OCI-M2 (cell line): ENCODE measurements at regions not wholly inside any gene's neighbourhood (a gene's known extent, or its start where the extent isn't known, plus 50 kb on each side); places are given as distances from the start of the nearest gene placed in this dataset.

Source experiments
- DNase-seq: peaks from one replicate; lab custom pipeline; 2025; ENCODE audit not compliant: unreplicated experiment; lab: John Stamatoyannopoulos, UW

DNA sequence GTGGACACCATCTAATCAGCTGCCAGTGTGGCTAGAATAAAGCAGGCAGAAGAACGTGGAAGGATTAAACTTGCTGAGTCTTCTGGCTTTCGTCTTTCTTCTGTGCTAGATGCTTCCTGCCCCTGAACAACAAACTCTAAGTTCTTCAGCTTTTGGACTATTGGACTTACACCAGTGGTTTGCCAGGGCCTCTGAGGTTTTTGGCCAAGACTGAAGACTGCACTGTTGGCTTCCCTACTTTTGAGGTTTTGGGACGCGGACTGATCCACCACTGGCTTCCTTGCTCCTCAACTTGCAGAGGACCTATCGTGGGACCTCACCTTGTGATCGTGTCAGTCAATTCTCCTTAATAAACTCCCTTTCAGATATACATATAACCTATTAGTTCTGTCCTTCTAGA, 696.1 kb upstream of the NCAM2 start:
- no peak for DNase-seq

DNA sequence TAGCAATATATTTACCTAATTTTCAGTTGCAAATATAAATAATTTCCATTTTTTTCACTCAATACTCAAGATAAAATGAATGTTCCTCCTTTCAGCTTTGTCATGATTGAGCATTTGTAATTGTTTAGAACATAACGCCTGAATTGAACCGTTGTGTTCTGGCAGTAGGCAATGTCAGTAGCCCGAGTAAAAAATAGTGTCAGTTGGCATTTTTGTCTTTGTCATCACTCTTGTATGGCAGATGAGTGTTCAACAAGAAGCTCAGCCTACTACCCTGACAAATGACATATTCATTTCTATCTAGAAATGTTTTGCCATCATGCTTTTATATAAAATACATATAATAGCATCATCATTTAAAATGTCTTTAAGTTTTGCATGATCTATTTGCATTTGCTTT, 691.4 kb upstream of the NCAM2 start:
- no peak for DNase-seq

DNA sequence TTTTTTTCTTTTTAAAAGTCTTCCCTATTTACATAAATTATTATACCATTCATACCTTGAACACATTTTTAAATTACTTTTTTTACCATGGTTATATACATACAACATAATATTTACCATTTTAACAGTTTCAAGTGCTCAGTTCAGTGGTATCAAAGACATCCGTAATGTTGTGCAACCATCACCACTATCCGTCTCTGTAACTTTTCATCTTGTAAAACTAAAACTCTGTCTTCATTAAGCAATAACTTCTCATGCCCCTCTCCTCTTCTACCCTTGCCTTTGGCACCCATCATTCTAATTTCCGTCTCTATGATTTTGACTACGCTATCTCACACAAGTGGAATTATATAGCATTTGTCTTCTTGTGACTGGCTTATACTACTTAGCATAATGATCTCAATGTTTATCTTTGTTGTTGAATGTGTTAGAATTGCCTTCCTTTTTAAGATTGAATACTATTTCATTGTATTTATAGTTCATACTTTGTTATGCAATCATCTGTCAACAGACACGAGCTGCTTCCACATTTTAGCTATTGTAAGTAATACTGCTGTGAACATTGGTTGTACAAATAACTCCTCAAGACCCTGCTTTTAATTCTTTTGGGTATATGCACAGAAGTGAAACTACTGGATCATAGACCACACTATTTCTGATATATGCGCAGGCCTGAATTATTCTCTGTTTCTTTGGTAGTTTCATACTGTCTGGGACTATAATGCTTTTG, 689.5 kb upstream of the NCAM2 start:
- no peak for DNase-seq

DNA sequence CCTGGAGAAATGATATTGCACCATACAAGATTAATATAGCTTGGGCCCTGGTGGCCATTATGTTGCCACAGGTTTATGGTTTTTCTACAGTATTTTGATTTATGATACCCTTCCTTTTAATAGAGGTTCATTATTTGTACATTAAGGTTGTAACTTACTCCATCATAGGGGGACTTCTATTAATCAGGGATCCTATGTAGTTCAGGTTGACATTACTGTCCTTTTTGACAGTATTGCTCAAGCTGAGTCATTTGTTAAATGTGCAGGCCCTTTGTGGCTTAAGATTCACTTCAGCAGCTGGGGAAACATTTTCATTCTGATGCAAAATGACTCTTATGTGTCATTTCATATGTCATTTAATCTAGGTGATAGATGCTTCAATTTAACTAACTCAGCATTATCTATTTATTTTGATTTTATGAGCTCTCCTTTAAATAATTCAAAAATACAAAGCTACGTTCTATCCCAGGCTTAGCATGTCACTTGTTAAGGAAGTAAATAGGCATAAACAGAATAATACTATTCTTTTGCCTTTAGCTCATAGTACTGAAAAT, 686.9 kb upstream of the NCAM2 start:
- DNase-seq = no peak

DNA sequence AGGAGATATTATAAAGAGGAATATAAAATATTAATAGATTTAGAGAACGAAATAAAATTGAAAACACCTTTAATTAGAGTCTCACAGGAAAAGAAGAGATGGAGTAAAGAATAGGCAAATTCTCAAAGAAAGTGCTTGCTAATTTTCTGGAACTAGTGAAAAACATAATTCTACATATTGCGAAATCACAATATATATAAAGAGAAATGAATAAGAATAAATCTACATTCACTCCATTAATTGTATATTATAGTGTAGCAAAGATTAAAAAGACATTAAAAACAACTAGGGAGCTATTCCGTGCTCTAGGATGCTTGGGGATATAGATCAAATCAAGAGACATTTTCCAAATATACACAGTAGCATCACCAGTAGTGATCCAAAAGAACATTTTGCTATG, 685.2 kb upstream of the NCAM2 start:
- no peak for DNase-seq

DNA sequence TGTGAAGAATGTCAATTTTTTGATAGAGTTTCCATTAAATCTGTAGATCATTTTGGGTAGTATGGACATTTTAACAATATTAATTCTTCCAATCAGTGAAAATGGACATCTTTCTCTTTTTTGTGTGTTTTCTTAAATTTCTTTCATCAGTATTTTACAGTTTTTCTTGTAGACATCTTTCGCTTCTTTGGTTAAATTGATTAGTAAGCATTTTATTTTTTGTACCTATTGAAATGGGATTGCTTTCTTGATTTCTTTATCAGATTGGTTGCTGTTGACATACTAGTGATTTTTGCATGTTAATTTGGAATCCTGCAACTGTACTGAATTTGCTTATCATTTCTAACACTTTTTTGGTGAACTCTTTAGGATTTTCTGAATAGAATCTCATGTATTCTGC, 683.2 kb upstream of the NCAM2 start:
- DNase-seq = no peak

DNA sequence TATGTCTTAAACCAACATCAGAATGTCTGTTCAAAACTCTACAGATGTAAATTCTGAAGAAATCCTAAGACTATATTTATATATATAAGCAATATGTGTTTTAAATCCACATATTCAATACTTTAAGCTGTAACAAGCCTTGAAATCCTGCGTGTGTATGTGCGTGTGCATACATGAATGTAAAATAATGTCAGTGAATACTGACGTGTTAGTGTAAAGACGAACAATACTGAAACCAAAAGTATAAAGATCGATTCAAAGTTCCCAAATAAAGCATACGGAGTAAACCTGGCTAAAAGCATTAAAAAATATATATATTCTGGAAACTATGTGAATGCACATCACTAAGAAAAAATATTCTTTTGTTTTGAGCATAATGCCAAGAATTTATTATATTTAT, 668.6 kb upstream of the NCAM2 start:
- DNase-seq = no peak

DNA sequence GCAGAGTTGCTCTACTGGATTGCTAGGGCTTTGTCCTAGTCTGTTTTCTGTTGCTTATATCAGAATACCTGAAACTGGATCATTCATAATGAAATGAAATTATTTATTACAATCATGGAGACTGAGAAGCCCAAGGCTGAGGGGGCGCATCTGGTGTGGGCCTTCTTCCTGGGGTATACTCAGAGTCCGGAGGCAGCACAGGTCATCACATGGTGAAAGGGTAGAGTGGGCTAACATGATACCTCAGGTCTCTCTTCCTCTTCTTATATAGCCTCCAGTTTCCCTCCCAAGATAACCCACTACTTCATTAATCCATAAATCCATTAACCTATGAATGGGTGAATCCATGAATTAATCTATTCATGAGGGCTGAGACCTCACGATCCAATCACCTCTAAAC, 667.6 kb upstream of the NCAM2 start:
- DNase-seq = no peak

DNA sequence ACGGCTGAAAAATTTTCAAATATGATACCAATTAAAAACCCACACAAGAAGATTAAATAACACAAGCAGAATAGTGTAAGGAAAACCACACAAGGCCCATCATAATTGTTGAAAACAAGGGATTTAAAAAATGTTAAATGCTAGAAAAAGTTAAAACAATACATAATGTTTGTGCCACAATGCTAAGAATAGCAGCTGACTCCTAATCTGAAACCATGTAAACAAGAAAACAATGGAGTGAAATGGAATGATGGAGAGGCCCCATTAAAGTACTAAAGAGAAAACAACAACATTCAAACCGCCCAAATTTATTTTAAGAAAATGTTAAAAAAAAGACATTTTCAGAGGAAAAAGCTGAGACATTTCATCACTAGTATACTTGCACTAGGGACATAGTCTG, 663.6 kb upstream of the NCAM2 start:
- DNase-seq = no peak

DNA sequence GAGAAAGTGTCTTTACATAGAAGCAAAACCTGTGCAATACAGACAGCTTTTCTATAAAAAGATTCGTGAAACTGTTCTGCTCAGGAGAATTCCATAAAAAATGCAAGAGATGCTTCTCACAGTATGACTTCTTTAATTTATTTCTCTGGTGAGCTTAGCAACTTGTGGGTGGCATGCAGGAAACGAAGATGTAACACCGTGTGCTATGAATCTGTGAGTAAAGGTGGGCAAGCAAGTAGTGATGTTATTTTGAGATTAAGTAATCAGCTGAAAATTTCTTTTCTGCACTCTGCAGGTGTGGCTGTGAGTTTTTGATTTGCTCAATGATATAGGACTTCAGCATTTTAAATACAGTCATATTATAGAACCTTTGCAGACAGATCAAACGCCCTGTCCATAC, 656.8 kb upstream of the NCAM2 start:
- DNase-seq = no peak

DNA sequence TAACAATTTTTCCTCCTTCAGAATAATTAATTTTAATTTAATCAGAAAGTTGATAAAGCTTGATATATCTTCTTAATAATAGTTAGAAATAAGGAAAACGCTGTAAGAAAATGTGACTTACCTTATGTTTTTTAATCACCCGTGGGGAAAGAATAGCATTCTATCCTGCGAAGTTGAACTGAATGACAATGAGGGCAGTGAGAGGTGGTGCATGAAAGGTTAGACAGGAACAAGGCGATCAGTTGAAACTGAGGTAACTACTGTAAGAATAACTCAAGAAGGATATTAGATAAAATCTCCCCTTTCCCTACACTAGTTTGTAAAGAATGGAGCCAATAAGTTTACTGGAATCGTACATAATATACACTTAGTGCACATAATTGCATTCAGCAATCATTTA, 655.0 kb upstream of the NCAM2 start:
- no peak for DNase-seq

DNA sequence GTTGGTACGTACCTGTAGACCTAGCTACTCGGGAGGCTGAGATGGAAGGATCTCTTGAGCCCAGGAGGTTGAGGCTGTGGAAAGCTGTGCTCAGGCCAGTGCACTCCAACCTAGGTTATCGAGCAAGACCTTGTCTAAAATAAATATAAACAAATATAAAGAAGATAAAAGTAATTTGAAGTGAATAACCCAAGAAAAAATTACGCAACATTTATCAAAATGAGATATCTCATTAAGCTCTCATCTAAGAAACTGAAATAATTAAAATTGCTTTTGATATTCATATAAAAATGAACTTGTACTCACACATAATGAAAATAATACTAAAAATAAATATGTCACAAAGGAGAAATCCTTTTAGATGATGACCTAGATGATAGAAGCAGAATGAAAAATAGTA, 647.1 kb upstream of the NCAM2 start:
- DNase-seq = no peak

DNA sequence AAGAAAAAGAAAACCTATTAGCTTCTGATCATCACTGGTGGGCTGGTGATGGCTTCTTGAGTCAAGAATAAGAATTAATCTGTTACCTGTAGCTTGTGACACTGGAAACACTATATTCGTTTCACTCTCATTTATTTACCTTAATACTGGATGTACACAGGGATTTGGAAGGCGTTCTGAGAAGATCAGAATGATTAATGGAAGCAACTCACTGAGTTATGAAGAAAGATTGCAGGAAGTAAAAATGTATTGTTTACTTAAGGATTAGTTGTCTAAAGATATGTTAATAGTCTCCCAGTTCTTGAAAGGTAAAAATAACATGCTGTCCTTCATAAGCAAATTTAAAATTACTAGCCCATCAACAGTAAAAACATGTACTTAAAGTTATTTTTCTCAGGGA, 644.9 kb upstream of the NCAM2 start:
- DNase-seq = no peak

DNA sequence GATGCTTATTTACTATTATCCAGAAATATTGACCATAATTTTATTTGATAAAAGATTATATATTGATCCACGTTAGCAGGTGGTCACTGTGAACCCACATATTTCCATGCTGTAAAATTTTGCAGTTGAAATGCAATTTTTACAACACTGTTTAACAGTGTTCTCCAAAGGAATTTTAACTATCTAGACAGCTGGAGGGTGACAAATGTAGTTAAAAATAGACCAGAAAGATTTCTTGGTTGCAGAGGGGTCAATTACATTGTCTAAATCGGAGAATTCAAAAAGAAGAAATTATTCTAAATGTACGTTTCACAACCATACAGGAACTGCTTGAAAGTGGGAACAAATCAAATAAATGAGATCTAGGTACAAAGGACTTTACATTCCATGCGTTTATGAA, 625.2 kb upstream of the NCAM2 start:
- no peak for DNase-seq

DNA sequence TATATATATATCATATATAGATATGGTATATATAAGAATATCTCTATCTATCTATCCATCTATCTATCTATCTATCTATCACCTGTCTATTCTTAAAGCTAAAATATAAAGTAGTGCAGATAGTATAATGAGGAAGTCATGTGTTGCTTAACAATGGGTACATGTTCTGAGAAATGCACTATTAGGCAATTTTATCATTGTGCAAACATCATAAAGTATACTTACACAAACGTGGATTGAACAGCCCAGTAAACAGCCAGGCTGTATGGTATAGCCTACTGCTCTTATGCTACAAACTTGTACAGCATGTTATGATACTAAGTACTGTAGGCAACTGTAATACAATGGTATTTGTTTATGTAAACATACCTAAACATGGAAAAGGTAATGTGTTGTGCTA, 621.0 kb upstream of the NCAM2 start:
- no peak for DNase-seq

DNA sequence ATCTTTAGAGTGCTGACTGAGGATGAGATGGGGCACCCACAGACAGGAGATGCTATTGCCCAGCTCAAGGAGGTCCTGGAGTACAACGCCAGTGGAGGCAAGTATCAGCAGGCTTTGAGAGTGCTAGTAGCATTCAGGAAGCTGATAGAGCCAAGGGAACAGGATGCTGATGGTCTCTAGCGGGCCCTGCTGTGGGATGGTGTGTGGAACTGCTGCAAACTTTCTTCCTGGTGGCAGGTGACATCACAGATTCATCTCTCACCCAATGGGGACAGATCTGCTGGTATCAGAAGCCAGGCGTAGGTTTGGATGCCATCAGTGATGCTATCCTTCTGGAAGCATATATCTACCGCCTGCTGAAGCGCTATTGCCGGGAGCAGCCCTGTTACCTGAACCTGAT, 609.8 kb upstream of the NCAM2 start:
- no peak for DNase-seq

DNA sequence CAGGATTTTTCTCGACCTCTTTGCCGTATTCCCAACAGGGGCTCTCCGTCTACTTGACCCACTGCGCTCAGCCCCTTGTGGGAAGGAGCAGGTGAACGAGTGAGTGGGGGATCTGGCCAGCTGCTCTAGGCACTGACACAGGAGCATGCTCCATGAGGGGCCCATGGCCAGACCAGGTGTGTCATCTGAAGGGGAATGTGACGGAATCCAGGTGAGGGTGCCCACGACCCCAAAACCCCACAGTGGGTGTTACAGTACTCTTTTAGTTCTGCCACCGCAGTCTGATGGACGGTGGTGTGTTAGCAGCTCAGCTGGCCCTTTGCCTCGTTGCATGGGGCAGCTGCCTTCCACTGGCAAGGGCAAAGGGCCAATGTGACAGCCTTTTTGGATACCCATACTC, 601.4 kb upstream of the NCAM2 start:
- no peak for DNase-seq

DNA sequence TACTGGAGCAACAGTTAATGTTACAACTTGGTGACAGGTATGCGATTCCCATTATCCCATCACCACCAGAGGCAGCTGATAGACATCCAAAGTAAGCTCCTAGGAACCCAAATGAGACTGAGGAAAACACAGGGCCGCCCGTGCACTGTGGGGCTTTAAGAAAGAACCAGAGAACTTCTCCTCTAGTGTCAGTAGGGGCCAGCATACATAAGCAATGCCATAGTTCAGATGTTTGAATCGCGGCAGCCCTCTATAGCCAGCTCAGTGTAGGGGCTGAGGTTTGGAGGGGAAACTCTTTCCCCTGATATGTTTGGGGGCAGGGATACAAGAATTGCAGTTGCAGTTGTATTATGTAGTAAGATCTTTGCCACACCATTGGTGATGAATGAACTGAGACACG, 593.3 kb upstream of the NCAM2 start:
- no peak for DNase-seq

DNA sequence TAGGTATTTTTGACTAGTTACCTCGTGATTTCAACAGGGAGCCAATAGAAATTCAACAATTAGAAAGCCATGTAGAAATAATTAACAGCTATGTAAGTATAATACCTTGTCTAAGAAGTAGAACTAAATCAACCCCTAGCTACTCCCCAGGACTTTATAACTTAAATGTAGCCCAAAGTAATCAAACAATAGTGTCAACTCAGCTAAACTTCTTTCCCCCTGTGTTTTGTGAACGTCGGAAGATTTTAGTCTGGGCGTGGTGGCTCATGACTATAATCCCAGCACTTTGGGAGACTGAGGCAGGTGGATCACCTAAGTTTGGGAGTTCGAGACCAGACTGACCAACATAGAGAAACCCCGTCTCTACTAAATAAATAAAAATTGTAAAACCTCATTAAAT, 579.9 kb upstream of the NCAM2 start:
- no peak for DNase-seq

DNA sequence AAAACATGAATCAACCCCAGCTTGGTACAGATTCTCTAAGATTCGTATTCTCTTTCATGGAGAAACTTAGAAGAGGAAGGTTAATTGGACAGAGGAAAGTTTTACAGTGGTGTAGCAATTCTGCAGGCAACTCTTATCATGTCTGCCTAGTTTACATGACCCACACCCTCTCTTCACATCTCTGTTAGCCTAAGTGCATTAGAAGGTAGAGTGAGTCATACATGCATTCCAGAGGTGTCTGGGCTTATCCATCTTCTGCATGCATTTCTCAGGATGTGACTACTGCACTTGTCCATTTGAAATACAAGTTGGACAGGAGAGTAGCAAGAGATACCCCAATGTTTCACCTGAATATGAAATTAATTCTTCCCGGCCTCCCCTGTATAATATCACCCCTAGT, 578.4 kb upstream of the NCAM2 start:
- no peak for DNase-seq

DNA sequence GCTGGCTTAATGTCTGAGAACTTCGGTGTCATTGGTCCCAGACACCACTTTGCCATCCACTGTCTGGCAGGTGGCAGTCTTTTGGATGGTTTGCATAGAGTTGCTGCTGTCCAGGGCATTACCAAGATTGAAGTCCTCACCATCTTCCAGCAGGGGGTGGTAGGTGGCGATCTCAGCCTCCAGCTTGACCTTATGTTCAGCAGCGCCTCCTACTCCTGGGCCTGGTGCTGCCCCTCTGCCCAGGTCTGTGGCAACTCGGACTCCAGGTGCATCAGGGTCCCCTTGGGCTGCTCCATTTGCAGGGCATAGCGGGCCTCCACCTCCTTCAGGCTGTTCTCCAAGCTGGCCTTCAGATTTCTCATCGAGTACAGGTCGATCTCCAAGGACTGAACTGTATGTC, 573.3 kb upstream of the NCAM2 start:
- DNase-seq = no peak

DNA sequence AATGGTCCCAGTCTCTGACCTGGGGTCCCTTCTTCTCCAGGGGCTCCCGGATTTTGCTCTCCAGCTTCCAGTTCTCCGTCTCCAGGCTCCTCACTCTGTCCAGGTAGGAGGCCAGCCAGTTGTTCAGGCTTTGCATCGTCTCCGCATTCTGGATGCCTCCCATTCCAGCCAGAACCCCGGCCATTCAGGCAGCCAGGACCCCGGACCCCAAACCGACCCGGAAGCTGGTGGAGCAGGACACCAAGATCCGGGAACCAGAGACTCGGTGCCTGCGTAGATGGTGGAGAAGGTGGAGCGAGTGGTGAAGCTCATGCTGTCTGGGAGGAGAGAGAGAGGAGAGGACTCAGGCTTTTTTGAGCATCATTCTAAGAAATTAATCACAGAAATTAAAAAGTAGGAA, 572.4 kb upstream of the NCAM2 start:
- DNase-seq = no peak

DNA sequence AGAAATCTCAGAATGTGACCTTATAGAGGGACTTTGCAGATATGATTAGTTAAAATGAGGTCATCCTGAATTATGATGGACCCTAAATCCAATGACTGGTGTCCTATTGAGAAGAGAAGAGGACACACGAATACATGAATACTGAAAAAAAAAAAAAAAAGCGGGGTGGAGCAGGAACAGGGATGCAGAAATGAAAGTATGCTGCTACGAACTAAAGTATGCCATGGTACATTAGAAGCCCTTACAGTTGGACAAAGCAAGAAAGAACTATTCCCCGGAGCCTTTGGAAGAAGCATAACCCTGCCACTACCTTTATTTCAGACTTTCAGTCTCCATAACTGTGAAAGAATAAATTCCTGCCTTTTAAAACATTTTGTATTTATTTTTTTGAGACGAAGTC, 557.9 kb upstream of the NCAM2 start:
- DNase-seq = no peak
